Gastrocnemius medialis (tissue), 4 donors: ENCODE measurements at regions not wholly inside any gene's neighbourhood (a gene's known extent, or its start where the extent isn't known, plus 50 kb on each side); places are given as distances from the start of the nearest gene placed in this dataset.
"Not testable (repeated sequence)": the region's sequence is repeated elsewhere in the genome, so short reads cannot be mapped to it uniquely, and the experiment has no call there.

Source experiments
- CTCF ChIP-seq, 5 experiments: fragments of 450-650 bp in 3 of 5; fragments of 200-600 bp in 2 of 5; sonication (generic) in 2 of 5; IDR thresholded peaks in 4 of 5; conservative IDR thresholded peaks in 1 of 5; 1 replicate in 4 of 5; 2 replicates in 1 of 5; pipeline ENCODE4 v1.5.1; 2016 to 2019; ENCODE audit warnings: antibody characterized with exemption in 5 of 5, mild to moderate bottlenecking in 3 of 5, moderate library complexity in 3 of 5
- POLR2A ChIP-seq, 2 donors: fragments of 450-650 bp; IDR thresholded peaks; one replicate each; pipeline ENCODE4 v1.6.1; 2017; ENCODE audit warnings: antibody characterized with exemption in 2 of 2, mild to moderate bottlenecking in 2 of 2, moderate library complexity in 2 of 2

DNA sequence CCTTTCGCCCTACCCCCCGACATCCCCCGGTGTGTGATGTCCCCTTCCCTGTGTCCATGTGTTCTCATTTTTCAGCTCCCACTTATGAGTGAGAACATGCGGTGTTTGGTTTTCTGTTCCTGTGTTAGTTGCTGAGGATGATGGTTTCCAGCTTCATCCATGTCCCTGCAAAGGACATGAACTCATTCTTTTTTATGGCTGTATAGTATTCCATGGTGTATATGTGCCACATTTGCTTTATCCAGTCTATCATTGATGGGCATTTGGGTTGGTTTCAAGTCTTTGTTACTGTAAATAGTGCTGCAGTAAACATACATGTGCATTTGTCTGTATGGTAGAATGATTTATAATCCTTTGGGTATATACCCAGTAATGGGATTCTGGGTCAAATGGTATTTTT lies 392.1 kb downstream of the UTRN start:
- TF ChIP-seq POLR2A (IDR thresholded peaks at IDR 0.05); CTCF (IDR thresholded peaks at IDR 0.05 in 4 of 5, conservative IDR thresholded peaks at IDR 0.05 in 1 of 5): not testable (repeated sequence)
